OCI-LY7 (cell line): ENCODE measurements at regions not wholly inside any gene's neighbourhood (a gene's known extent, or its start where the extent isn't known, plus 50 kb on each side); places are given as distances from the start of the nearest gene placed in this dataset.

Source experiments
- EZH2phosphoT487 ChIP-seq: fragments of 200-600 bp; sonication (generic); IDR thresholded peaks from 2 replicates; pipeline ENCODE4 v1.6.1; 2018; ENCODE audit warnings: low read depth, borderline replicate concordance, mild to moderate bottlenecking, mixed run types, antibody characterized with exemption, low read length, moderate library complexity, mixed read lengths
- TF ChIP-seq, protein P1 (sequence below): fragments of 200-600 bp; sonication (generic); conservative IDR thresholded peaks from 2 replicates; pipeline ENCODE4 v1.5.1; 2014; ENCODE audit warnings: mild to moderate bottlenecking, antibody characterized with exemption, low read length, moderate library complexity, mixed read lengths

GRCh38 chr7:110262251-110262650 is 828.7 kb upstream of the LRRN3 start:
- TF ChIP-seq, protein P1, sequence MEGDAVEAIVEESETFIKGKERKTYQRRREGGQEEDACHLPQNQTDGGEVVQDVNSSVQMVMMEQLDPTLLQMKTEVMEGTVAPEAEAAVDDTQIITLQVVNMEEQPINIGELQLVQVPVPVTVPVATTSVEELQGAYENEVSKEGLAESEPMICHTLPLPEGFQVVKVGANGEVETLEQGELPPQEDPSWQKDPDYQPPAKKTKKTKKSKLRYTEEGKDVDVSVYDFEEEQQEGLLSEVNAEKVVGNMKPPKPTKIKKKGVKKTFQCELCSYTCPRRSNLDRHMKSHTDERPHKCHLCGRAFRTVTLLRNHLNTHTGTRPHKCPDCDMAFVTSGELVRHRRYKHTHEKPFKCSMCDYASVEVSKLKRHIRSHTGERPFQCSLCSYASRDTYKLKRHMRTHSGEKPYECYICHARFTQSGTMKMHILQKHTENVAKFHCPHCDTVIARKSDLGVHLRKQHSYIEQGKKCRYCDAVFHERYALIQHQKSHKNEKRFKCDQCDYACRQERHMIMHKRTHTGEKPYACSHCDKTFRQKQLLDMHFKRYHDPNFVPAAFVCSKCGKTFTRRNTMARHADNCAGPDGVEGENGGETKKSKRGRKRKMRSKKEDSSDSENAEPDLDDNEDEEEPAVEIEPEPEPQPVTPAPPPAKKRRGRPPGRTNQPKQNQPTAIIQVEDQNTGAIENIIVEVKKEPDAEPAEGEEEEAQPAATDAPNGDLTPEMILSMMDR, result no peak
- no peak for TF ChIP-seq EZH2phosphoT487
